GM15510 (cell line): ENCODE measurements at regions not wholly inside any gene's neighbourhood (a gene's known extent, or its start where the extent isn't known, plus 50 kb on each side); places are given as distances from the start of the nearest gene placed in this dataset.

Experiments
- POLR2A ChIP-seq: IDR thresholded peaks from 3 replicates; pipeline ENCODE4 v1.6.1; 2011; ENCODE audit warnings: borderline replicate concordance; ENCODE audit not compliant: insufficient read length; ENCODE audit errors: extremely low read depth

DNA sequence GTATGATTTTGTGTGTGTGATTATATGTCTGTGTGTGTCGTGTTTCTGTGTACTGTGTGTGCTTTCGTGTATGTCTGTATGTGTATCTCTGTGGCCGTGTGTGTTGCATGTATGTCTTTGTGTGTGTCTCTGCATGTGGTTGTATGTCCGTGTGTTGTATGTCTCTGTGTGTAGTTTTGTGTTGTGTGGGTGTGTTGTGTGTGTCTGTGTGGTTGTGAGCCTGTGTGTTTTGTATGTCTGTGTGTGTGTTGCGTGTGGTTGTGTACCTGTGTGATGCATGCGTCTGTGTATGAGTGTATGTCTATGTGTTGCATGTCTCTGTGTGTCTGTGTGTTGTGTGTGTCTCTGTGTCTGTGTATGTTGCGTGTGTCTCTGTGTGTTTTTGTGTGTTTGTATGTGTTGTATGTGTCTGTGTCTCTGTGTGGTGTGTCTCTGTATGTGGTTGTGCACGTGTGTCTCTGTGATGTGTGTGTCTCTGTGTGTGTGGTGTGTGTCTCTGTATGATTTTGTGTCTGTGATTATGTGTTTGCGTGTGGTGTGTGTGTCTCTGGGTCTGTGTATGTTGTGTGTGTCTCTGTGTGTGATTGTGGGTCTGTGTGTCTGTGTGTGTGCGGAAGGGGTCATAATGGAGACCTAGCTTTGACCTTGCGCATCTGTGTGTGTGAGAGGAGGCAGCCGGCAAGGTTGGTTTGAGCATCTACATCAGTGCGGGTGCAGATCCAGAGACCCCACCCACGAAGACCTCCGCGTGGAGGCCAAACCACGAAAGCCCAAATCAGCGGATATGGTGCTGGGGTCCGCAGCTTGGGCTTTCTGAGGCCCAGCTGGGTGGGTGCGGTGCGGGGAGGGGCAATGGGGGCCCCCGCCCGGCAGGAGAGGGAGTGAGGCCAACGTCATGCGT is 212.6 kb upstream of the GSE1 start:
- no peak for TF ChIP-seq POLR2A

DNA sequence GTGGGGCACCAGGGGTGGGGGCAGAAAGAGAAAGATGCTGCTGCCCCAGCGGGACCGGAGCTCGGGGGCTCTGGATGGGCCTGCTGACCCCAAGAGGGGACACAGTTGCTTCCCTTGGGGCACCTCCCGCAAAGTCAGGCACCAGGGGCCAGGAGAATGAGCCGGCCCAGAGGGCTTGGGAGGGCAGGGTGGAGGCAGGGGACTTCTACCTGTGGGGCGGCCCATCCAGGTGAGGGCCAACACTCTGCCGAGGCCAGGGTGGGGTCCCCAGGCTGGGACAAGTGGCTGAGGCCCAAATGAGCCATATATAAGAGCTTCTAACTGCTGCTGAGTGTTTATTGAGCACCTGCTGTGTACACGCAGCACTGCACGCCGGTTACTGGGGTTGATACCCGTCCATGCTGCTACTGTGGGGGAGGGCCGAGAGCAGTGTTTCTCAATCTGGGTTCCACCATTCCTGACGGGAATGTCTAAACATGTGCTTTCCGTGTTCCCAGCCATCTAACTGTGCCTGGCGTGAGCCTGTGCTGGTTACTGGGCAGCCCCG is 211.7 kb upstream of the GSE1 start:
- TF ChIP-seq POLR2A = no peak

DNA sequence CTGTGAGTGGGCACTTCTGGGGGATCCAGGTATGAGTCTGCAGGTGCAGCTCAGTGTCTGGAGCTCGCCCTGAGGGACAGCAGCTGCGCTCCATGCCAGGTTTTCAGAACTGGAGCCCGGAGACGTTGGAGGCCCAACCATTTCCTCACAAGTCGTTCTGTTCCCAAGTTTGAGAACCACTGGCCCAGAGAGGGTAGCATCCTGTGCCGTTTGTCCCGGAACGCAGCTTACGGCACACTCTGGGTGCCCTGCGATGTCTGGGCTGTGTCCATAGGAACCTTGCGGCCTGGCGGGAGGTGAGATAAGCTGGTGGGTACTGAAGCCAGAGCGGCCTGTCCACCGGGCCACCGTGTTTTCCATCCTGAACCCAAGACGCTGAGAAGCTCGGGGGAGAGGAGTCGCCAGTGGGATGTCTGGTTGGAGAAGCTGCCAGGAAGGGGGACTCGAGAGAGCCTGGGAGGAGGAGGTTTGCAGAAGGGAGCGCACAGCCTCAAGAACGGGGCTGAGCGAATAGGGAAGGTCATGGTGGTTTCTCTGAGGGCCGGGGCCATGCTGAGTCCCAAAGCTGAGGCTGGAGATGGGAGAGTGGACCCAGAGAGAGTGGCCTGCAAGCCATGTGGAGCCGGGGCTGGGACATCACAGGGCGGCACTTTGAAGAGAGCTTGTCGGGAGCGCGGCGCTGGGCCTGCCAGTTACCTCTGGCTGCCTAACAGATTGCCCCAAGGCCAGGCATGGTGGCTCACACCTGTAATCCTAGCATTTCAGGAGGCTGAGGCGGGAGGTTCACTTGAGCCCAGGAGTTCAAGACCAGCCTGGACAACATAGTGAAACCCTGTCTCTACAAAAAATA is 211.0 kb upstream of the GSE1 start:
- no peak for TF ChIP-seq POLR2A

DNA sequence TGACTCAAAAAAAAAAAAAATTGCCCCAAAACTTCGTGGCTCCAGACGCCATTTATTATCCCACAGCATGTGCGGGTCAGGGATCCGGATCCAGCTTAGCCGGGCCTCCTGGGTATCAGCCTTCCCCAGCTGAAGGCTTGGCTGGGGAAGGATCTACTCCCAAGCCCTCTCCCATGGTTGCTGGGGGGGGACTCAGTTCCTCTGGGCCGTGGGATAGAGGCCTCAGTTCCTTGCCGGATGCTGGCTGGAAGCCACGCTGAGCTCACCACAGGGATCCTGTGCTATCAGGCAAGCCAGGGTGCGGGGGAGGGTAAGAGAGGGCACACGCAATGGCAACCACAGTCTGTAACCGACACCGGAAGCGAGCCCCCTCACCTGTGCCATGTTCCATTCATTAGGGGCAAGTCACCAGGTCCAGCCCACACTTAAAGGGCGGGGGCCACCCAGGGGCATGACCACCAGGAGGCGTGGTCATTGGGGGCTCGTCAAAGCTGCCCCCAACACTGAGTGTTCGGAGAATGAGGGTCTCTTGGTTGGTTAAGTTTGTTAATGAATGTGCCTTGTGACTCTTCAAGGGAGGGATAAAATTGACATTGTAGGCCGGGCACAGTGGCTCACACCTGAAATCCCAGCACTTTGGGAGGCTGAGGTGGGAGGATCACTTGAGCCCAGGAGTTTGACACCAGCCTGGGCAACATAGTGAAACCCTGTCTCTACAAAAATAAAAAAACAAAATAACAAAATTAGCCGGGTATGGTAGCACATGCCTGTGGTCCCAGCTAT is 210.0 kb upstream of the GSE1 start:
- no peak for TF ChIP-seq POLR2A

DNA sequence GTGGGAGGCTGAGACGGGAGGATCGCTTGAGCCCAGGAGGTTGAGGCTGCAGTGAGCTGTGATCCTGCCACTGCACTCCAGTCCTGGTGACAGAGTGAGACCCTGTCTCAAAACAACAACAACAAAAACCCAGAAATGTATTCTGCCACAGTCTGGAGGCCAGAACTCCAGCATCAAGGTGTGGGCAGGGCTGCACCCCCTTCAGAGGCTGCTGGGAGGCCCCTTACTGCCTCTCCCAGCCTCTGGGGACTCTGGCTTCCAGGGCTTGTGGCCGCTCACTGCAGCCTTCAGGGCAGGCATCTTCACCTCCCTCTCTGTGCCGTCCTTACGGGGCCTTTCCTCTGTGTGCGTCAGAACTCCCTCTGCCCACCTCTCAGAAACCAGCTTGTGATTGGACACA is 209.4 kb upstream of the GSE1 start:
- TF ChIP-seq POLR2A = no peak

DNA sequence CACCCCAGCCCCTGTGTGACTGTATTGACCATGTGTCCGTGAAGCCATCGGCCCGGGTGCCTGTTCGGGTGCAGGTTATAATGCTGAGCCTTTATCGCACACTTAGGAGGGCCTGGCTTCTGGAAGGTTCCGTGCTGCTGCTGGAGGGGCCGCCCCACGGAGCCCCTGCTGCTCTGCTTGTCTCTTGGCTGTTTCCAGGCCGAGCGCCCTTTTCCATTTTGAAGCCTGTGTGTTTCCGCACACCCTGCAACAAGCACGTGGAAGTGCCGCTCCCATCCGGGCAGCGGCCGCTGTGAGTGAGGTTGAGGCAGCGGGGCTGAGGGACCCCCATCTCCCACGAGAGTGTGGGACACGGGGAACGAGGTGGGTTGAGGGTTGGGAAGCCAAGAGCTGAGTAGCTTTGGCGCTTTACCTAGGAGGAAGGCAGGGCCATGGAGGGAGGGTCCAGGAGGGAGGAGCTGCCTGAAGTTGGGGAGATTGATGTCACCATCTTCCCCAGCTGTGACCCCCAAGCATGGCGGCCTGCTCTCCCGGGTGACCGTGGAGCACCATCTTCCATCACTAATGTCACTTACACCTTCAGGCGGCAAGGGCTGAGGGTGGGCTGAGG is 200.1 kb upstream of the GSE1 start:
- no peak for TF ChIP-seq POLR2A

DNA sequence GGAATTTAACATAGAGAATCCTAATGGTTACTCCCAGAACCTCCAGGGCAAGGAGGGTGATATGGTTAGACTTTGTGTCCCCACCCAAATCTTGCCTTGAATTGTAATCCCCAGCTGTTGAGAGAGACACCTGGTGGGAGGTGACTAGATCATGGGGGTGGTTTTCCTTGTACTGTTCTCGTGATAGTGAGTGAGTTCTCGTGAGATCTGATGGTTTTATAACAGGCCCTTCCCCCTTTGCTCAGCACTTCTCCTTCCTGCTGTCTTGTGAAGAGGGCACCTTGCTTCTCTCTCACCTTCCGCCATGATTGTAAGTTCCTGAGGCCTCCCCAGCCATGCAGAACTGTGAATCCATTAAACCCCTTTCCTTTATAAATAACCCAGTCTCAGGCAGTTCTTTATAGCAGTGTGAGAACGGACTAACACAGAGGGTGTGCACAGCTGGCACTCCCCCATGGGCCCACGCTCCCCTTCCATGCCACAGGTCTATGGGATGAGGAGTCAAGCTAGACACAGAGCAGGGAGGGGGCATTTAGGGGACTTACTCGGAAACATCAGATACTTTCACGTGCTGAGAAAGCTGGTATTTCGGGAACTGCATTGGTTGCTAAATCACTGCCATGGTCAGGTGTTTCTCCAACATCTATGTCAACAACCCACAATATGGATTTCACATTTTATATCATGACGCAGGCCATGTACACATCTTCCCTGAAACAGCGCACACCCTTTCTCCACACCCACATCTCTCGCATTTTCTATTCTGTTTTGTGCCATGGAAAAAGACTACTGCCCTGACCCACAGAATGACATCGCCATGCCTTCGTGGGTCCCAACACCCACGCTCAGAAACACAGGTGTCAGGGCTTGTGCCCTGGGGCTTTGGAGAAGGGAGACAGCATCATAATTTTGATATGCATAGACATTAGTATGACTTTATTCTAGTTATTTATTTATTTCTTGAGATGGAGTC is 199.1 kb upstream of the GSE1 start:
- TF ChIP-seq POLR2A = no peak

DNA sequence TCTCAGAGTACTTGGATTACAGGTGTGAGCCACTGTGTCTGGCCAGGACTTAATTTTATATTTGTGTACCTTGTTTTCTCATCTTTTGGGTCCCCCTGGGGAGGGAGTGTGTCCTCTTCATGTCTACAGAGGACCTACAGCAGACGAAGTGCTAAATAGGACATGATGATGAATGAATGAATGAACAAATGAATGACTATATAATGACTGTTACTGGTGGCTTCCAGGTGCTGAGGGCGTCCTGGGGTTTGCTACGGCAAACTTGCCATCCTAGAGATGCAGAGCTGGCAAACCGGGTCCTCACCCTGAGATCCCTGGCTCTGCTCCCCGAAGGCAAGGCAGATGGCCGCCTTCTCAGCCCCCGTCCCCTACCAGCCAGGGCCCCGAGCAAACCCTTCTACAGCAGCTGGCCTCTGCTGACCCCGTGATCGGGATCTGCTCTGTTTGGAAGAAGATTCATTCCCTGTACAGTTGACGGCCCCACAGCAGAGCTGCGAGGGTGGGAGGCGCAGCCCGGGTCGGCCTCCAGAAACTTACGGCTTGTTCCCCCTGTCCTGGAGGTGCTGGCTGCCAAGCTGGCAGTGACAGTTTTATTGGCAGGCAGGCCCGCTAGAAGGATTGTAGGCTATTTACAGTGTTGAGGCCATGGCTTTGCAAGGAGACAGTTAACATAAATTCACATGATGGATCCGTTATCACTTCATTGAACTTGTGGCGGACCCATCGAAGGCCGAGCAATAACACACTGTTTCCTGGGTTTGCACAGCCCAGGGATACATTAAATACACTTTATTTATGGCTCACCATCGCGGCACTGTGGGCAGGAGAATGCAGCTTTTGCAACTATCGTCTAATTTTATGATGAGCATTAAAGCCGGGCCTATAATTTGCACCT is 197.7 kb upstream of the GSE1 start:
- TF ChIP-seq POLR2A = no peak

DNA sequence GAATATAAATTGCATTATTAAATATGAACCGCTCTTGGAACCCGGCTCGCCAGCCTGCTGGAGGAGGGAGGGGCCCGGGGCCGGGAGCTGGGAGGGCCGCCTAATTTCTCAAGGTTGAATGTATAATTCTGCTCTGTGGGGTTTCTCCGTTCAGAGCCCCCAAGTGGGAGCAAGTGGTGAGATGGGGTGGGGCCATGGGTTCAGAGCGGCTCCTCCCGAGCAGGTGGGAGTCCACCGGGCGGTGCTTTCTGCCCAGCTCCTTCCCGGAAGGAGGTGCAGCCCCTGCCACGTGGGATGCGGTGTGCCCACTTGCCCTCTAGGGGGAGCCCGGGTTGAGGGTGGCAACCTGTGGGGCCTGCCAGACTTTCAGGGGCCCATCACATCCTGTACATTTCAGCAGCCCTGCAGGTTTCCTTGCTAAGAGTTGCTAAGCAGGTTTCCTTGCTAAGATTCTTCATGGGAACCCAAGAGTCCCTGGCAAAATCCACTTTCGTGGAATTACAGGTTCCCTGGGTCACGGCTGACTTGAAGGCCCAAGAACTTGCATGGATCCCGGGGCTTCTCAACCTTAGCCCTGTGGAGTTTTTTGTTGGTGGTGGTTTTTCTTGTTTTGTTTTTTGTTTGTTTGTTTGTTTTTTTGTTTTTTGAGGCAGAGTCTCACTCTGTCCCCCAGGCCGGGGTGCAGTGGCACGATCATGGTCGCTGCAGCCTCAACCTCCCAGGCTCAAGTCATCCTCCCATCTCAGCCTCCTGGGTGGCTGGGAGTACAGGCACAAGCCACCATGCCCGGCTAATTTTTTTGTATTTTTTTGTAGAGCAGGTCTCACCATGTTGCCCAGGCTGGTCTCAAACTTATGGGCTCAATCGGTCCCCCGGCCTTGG is 196.7 kb upstream of the GSE1 start:
- no peak for TF ChIP-seq POLR2A

DNA sequence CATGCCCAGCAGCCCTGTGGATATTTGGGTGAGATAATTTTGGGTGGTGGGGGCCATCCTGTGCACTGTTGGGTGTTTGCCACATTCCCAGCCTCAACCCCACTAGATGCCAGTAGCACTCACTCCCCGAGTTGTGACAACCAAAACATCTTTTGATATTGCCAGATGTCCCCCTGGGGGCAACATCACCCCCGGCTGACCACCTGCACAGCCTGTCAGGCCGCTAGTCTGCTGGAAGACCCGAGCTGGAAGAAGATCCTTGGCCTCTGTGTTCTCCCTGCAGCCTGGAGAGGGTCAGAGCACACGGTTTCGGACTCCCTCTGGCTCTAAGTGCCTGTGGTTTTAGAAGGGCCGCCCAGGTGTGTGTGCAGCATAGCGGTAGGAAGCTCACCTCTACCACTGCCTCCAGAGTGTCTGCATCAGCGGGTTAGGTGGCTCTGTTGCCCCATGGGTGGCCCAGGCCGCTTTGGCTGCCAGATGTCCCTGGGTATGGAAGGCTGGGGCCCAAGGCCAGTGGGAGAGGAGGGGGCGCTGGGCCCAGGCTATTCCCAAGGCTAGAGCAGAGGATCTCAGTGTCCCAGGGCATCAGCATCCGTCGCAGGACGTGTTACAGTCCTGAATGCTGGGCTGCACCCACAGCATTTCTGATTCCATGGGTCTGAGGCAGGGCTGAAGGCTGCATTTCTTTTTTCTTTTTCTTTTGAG is 195.8 kb upstream of the GSE1 start:
- no peak for TF ChIP-seq POLR2A
